ENCODE measurements at regions not wholly inside any gene's neighbourhood (a gene's known extent, or its start where the extent isn't known, plus 50 kb on each side); places are given as distances from the start of the nearest gene placed in this dataset.

DNA sequence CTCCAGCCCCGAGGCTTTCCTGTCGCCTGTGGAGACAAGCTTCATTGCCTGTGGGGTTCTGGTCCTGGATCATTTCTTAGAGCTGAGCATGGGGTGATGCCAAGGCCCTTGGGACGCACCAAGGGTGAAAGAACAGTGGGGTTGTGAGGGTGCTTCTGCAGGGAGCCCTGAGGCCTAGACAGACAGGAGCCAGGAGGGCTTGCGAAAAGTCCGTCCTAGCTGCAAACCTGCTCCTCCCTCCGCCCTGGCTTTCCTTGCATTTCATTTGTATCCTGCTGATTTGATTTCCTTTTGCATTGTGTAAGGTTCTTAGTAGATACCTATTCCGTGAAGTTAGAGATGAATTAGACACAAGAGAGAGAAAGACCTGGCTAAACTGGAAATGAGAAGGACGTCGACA lies 286.9 kb upstream of the C2CD4B start:
- no peaks in the 10 kb centered on the region for H3K9me3 ChIP-seq (ENCODE audit: control insufficient read depth in 4 of 4, low read length in 3 of 4)
- H3K9ac ChIP-seq (ENCODE audit: low read depth in 1 of 2, low read length in 2 of 2): no peak overlapping the region
- no peak overlapping the region for H3K4me3 ChIP-seq (ENCODE audit: low read depth in 1 of 3, low read length in 3 of 3)
- no peaks in the 10 kb centered on the region for H3K27me3 ChIP-seq (ENCODE audit: control insufficient read depth in 4 of 4, insufficient read depth in 4 of 4, low read length in 3 of 4)
- no peak for TF ChIP-seq RAD21 (IDR thresholded peaks at IDR 0.05)
- no peak for TF ChIP-seq TAF1 (conservative IDR thresholded peaks at IDR 0.05)
- no peak for TF ChIP-seq EGR1 (IDR thresholded peaks at IDR 0.05; ENCODE audit: low read depth in 2 of 2)
- TF ChIP-seq SP1 (IDR thresholded peaks at IDR 0.05): no peak
- 96% methylated on average over 9 of the region's 9 CpGs for WGBS
- no peaks in the 10 kb centered on the region for H3K4me1 ChIP-seq (ENCODE audit: control insufficient read depth in 4 of 4, insufficient read depth in 4 of 4, low read length in 3 of 4)
- no peak for DNase-seq (ENCODE audit: low spot score)
- no peaks in the 10 kb centered on the region for H3K36me3 ChIP-seq (ENCODE audit: control insufficient read depth in 4 of 4, insufficient read depth in 3 of 4, low read depth in 1 of 4, low read length in 3 of 4)
- H3K27ac ChIP-seq (ENCODE audit: low read depth in 1 of 2, low read length in 2 of 2): no peak overlapping the region

DNA sequence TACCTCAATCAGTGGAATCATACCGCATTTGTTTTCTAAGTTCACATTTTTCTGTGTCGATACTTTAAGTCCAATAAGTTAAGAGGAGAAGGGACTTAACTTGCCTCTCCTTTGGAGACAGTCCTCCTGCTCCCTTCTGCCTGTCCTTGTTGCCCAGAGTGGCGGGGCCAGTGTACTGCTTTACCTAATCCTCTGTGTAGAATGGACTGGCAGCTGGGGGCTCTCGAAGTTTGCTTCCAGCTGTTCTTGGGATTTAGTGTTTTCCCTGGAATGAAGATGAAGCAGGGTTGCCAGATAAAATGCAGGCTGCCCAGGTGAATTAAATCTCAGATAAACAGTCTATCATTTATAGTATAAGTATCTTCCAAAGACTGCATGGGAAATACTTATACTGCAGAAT lies 287.6 kb upstream of the C2CD4B start:
- WGBS: 94% methylated on average over 4 of the region's 4 CpGs
- Histone ChIP-seq H3K4me1 (ENCODE audit: control insufficient read depth in 4 of 4, insufficient read depth in 4 of 4, low read length in 3 of 4) (no peaks in the 10 kb centered on the region), H3K4me3 (ENCODE audit: low read depth in 1 of 3, low read length in 3 of 3) (no peak overlapping the region), H3K9me3 (ENCODE audit: control insufficient read depth in 4 of 4, low read length in 3 of 4) (no peaks in the 10 kb centered on the region), H3K36me3 (ENCODE audit: control insufficient read depth in 4 of 4, insufficient read depth in 3 of 4, low read depth in 1 of 4, low read length in 3 of 4) (no peaks in the 10 kb centered on the region), H3K27ac (ENCODE audit: low read depth in 1 of 2, low read length in 2 of 2) (no peak overlapping the region), H3K27me3 (ENCODE audit: control insufficient read depth in 4 of 4, insufficient read depth in 4 of 4, low read length in 3 of 4) (no peaks in the 10 kb centered on the region), H3K9ac (ENCODE audit: low read depth in 1 of 2, low read length in 2 of 2) (no peak overlapping the region)
- no peak for DNase-seq (ENCODE audit: low spot score)
- no peak for TF ChIP-seq GABPA (IDR thresholded peaks at IDR 0.05 in 1 of 2, conservative IDR thresholded peaks at IDR 0.05 in 1 of 2)
- TF ChIP-seq HNF4G (IDR thresholded peaks at IDR 0.05): no peak
- TF ChIP-seq RAD21 (IDR thresholded peaks at IDR 0.05): no peak
- no peak for TF ChIP-seq SP1 (IDR thresholded peaks at IDR 0.05)
- no peak for TF ChIP-seq RXRA (IDR thresholded peaks at IDR 0.05)
- TF ChIP-seq, protein P1, sequence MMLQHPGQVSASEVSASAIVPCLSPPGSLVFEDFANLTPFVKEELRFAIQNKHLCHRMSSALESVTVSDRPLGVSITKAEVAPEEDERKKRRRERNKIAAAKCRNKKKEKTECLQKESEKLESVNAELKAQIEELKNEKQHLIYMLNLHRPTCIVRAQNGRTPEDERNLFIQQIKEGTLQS (IDR thresholded peaks at IDR 0.05): no peak
- TF ChIP-seq, protein P2, sequence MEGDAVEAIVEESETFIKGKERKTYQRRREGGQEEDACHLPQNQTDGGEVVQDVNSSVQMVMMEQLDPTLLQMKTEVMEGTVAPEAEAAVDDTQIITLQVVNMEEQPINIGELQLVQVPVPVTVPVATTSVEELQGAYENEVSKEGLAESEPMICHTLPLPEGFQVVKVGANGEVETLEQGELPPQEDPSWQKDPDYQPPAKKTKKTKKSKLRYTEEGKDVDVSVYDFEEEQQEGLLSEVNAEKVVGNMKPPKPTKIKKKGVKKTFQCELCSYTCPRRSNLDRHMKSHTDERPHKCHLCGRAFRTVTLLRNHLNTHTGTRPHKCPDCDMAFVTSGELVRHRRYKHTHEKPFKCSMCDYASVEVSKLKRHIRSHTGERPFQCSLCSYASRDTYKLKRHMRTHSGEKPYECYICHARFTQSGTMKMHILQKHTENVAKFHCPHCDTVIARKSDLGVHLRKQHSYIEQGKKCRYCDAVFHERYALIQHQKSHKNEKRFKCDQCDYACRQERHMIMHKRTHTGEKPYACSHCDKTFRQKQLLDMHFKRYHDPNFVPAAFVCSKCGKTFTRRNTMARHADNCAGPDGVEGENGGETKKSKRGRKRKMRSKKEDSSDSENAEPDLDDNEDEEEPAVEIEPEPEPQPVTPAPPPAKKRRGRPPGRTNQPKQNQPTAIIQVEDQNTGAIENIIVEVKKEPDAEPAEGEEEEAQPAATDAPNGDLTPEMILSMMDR (IDR thresholded peaks at IDR 0.05; ENCODE audit: low read depth, low read length, missing input control): no peak
- TF ChIP-seq EGR1 (IDR thresholded peaks at IDR 0.05; ENCODE audit: low read depth in 2 of 2): no peak

DNA sequence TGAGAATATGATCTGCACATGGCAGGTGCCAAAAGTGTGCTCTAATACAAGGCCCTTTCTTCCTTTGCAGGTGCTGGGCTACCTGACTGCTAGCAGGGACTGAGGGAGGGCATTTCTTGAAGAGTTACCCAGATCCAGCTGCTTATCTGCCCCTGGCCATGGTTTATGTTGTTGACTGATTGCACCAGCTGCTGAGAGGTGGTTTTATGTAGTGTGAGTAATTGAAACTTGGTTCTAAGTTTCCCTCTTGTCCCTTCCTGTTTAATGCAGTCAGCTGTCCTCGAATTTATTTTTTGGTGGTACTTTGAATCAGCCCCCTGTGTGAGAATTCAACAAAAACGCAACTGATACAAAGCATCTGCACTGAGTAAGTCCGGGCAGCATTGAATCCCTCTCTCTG lies 288.3 kb upstream of the C2CD4B start:
- no peak overlapping the region for H3K27ac ChIP-seq (ENCODE audit: low read depth in 1 of 2, low read length in 2 of 2)
- no peak for DNase-seq (ENCODE audit: low spot score)
- no peak overlapping the region for H3K9ac ChIP-seq (ENCODE audit: low read depth in 1 of 2, low read length in 2 of 2)
- no peaks in the 10 kb centered on the region for H3K4me1 ChIP-seq (ENCODE audit: control insufficient read depth in 4 of 4, insufficient read depth in 4 of 4, low read length in 3 of 4)
- no peaks in the 10 kb centered on the region for H3K36me3 ChIP-seq (ENCODE audit: control insufficient read depth in 4 of 4, insufficient read depth in 3 of 4, low read depth in 1 of 4, low read length in 3 of 4)
- H3K4me3 ChIP-seq (ENCODE audit: low read depth in 1 of 3, low read length in 3 of 3): no peak overlapping the region
- WGBS: 84% methylated on average over 3 of the region's 3 CpGs
- H3K27me3 ChIP-seq (ENCODE audit: control insufficient read depth in 4 of 4, insufficient read depth in 4 of 4, low read length in 3 of 4): no peaks in the 10 kb centered on the region
- H3K9me3 ChIP-seq (ENCODE audit: control insufficient read depth in 4 of 4, low read length in 3 of 4): no peaks in the 10 kb centered on the region
- TF ChIP-seq HNF4G (IDR thresholded peaks at IDR 0.05) (no peak), HNF4A (conservative IDR thresholded peaks at IDR 0.05) (no peak), TAF1 (conservative IDR thresholded peaks at IDR 0.05) (no peak), RAD21 (IDR thresholded peaks at IDR 0.05) (no peak), GABPA (IDR thresholded peaks at IDR 0.05 in 1 of 2, conservative IDR thresholded peaks at IDR 0.05 in 1 of 2) (no peak), SP1 (IDR thresholded peaks at IDR 0.05) (no peak), RXRA (IDR thresholded peaks at IDR 0.05) (no peak), FOXA1 (IDR thresholded peaks at IDR 0.05) (no peak), YY1 (IDR thresholded peaks at IDR 0.05) (no peak), EGR1 (IDR thresholded peaks at IDR 0.05; ENCODE audit: low read depth in 2 of 2) (no peak), FOXA2 (IDR thresholded peaks at IDR 0.05) (no peak), NR2F2 (IDR thresholded peaks at IDR 0.05) (no peak)
- TF ChIP-seq, protein P3, sequence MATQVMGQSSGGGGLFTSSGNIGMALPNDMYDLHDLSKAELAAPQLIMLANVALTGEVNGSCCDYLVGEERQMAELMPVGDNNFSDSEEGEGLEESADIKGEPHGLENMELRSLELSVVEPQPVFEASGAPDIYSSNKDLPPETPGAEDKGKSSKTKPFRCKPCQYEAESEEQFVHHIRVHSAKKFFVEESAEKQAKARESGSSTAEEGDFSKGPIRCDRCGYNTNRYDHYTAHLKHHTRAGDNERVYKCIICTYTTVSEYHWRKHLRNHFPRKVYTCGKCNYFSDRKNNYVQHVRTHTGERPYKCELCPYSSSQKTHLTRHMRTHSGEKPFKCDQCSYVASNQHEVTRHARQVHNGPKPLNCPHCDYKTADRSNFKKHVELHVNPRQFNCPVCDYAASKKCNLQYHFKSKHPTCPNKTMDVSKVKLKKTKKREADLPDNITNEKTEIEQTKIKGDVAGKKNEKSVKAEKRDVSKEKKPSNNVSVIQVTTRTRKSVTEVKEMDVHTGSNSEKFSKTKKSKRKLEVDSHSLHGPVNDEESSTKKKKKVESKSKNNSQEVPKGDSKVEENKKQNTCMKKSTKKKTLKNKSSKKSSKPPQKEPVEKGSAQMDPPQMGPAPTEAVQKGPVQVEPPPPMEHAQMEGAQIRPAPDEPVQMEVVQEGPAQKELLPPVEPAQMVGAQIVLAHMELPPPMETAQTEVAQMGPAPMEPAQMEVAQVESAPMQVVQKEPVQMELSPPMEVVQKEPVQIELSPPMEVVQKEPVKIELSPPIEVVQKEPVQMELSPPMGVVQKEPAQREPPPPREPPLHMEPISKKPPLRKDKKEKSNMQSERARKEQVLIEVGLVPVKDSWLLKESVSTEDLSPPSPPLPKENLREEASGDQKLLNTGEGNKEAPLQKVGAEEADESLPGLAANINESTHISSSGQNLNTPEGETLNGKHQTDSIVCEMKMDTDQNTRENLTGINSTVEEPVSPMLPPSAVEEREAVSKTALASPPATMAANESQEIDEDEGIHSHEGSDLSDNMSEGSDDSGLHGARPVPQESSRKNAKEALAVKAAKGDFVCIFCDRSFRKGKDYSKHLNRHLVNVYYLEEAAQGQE (IDR thresholded peaks at IDR 0.05): no peak
- TF ChIP-seq, protein P1 (IDR thresholded peaks at IDR 0.05): no peak
- TF ChIP-seq, protein P4, sequence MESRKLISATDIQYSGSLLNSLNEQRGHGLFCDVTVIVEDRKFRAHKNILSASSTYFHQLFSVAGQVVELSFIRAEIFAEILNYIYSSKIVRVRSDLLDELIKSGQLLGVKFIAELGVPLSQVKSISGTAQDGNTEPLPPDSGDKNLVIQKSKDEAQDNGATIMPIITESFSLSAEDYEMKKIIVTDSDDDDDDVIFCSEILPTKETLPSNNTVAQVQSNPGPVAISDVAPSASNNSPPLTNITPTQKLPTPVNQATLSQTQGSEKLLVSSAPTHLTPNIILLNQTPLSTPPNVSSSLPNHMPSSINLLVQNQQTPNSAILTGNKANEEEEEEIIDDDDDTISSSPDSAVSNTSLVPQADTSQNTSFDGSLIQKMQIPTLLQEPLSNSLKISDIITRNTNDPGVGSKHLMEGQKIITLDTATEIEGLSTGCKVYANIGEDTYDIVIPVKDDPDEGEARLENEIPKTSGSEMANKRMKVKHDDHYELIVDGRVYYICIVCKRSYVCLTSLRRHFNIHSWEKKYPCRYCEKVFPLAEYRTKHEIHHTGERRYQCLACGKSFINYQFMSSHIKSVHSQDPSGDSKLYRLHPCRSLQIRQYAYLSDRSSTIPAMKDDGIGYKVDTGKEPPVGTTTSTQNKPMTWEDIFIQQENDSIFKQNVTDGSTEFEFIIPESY (IDR thresholded peaks at IDR 0.05): no peak
- TF ChIP-seq, protein P2 (IDR thresholded peaks at IDR 0.05; ENCODE audit: low read depth, low read length, missing input control): no peak
- TF ChIP-seq, protein P5, sequence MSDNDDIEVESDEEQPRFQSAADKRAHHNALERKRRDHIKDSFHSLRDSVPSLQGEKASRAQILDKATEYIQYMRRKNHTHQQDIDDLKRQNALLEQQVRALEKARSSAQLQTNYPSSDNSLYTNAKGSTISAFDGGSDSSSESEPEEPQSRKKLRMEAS (IDR thresholded peaks at IDR 0.05): no peak

All from liver (tissue), 8 donors.